ENCODE measurements at regions not wholly inside any gene's neighbourhood (a gene's known extent, or its start where the extent isn't known, plus 50 kb on each side); places are given as distances from the start of the nearest gene placed in this dataset.

- Histone ChIP-seq H2AFZ (ENCODE audit: low read depth, low read length) (no peak overlapping the region), H3K4me1 (replicated peaks in 1 of 2; ENCODE audit: control insufficient read depth in 2 of 2, insufficient read depth in 2 of 2, low read length in 2 of 2) (no peaks in the 10 kb centered on the region), H3K4me3 (no peak overlapping the region), H3K9me3 (replicated peaks; ENCODE audit: control insufficient read depth, insufficient read depth, low read depth, low read length) (no peaks in the 10 kb centered on the region), H3K9me1 (ENCODE audit: control insufficient read depth, insufficient read depth, low read length) (no peaks in the 10 kb centered on the region), H3K4me2 (ENCODE audit: insufficient read depth, low read length) (no peak overlapping the region), H3K79me2 (ENCODE audit: control insufficient read depth, insufficient read depth, low read length) (no peaks in the 10 kb centered on the region), H3K27ac (ENCODE audit: extremely low read depth, low read depth, low read length) (no peak overlapping the region), H3K36me3 (ENCODE audit: control insufficient read depth, insufficient read depth, low read length) (no peaks in the 10 kb centered on the region), H4K20me1 (replicated peaks; ENCODE audit: control insufficient read depth, insufficient read depth, low read length) (no peaks in the 10 kb centered on the region), H3K27me3 (ENCODE audit: control insufficient read depth in 2 of 2, insufficient read depth in 2 of 2, low read length in 2 of 2) (no peaks in the 10 kb centered on the region), H3K9ac (ENCODE audit: insufficient read depth in 1 of 2, low read depth in 2 of 2, low read length in 2 of 2) (no peak overlapping the region)
- no peak for ATAC-seq
- peak in 2 of 4 experiments; percentile 4 to 6 for DNase-seq (ENCODE audit: extremely low read depth in 1 of 4, low spot score in 3 of 4)
- ChIA-PET POLR2A (no interaction called here), CTCF (ENCODE audit: low intra/inter-chr PET ratio) (interaction anchor here (1.2 kb wide), 1 partner anchor 740 kb away, joined by 3 read pairs; no protein-coding TSS in a partner anchor)
- no TSS peak for BruUV-seq (replicated peaks)
- WGBS (ENCODE audit: insufficient coverage, low coverage, missing lambda C conversion rate), result 0% methylated on average over 1 of the region's 1 CpG
- no peak for FAIRE-seq
- peak in 1 of 3 experiments; percentile 41; a peak in 2 of 6 replicates for TF ChIP-seq CTCF (IDR thresholded peaks at IDR 0.05 in 2 of 3, conservative IDR thresholded peaks at IDR 0.05 in 1 of 3; ENCODE audit: insufficient read depth in 2 of 3, low read depth in 1 of 3, low read length in 3 of 3)
- TF ChIP-seq RAD21 (CRISPR knock-in tag; conservative IDR thresholded peaks at IDR 0.05 in 1 of 2, IDR thresholded peaks at IDR 0.05 in 1 of 2), result peak in 1 of 2 experiments; percentile 39; a peak in 2 of 4 replicates
- no peak for TF ChIP-seq ZNF239 (CRISPR knock-in tag; IDR thresholded peaks at IDR 0.05)
- no peak for TF ChIP-seq ZNF695 (CRISPR knock-in tag; IDR thresholded peaks at IDR 0.05)
- intact Hi-C loops (cut with micrococcal nuclease) (no loop called here), in situ Hi-C loops (cut with MboI) (no loop called here)
Observed at GRCh38 chr9:28073270-28073669, 500.0 kb upstream of the C9orf72 start.

Measured in K562 (cell line).